ENCODE measurements at regions not wholly inside any gene's neighbourhood (a gene's known extent, or its start where the extent isn't known, plus 50 kb on each side); places are given as distances from the start of the nearest gene placed in this dataset.

GRCh38 chr4:114178392-114178791 lies 198.9 kb upstream of the ARSJ start:
- no peak overlapping the region for H4K5ac ChIP-seq (ENCODE audit: insufficient read length, low read depth, low read length)
- 88% methylated on average over 1 of the region's 1 CpG; no CpG with 5 or more reads in 1 of the 2 experiments for WGBS, 2 experiments (ENCODE audit: extremely low coverage in 1 of 2, insufficient coverage in 1 of 2, insufficient read length in 1 of 2, insufficient replicate concordance in 2 of 2, low coverage in 1 of 2, low lambda C conversion rate in 2 of 2, missing lambda C conversion rate in 1 of 2)
- no peaks in the 10 kb centered on the region; a peak in 1 of 8 replicates for H3K36me3 ChIP-seq (ENCODE audit: control insufficient read depth in 2 of 4, insufficient read depth in 4 of 4, low read length in 3 of 4)
- no peaks in the 10 kb centered on the region for H3K4me1 ChIP-seq (replicated peaks in 1 of 4; ENCODE audit: control insufficient read depth in 3 of 4, insufficient read depth in 4 of 4, low read length in 3 of 4)
- no peak overlapping the region for H2BK120ac ChIP-seq (replicated peaks; ENCODE audit: low read depth, low read length)
- no peaks in the 10 kb centered on the region for H3K23me2 ChIP-seq (ENCODE audit: low read depth, low read length)
- H3K56ac ChIP-seq (replicated peaks; ENCODE audit: insufficient read length, low read depth, low read length): no peak overlapping the region
- no peak overlapping the region for H2BK15ac ChIP-seq (ENCODE audit: low read length)
- no peak overlapping the region for H3K14ac ChIP-seq (ENCODE audit: insufficient read length)
- H4K20me1 ChIP-seq (replicated peaks in 1 of 2; ENCODE audit: control insufficient read depth in 1 of 2, insufficient read depth in 2 of 2, low read length in 2 of 2): no peaks in the 10 kb centered on the region
- H3K9ac ChIP-seq (replicated peaks in 1 of 4; ENCODE audit: extremely low read depth in 1 of 4, low read depth in 3 of 4, low read length in 3 of 4): no peak overlapping the region
- H3K9me3 ChIP-seq (ENCODE audit: insufficient read depth in 2 of 2, low read depth in 1 of 2, low read length in 1 of 2): peaks cover 7 to 13% of the 10 kb centered on the region in 2 experiments
- no peak overlapping the region for H3K4me3 ChIP-seq (ENCODE audit: extremely low read depth in 1 of 4, insufficient read depth in 2 of 4, low read depth in 3 of 4, low read length in 4 of 4)
- FAIRE-seq (no peak), DNase-seq (ENCODE audit: low read depth in 1 of 2, low spot score in 2 of 2) (no peak)
- H3K4me2 ChIP-seq (ENCODE audit: insufficient read depth in 1 of 2, low read depth in 2 of 2, low read length in 2 of 2): no peak overlapping the region
- H2BK12ac ChIP-seq (ENCODE audit: low read depth, low read length): no peak overlapping the region
- no peak overlapping the region for H2AK5ac ChIP-seq (ENCODE audit: low read depth, low read length)
- H3K18ac ChIP-seq (ENCODE audit: extremely low read depth, low read length): no peak overlapping the region
- H3K27me3 ChIP-seq (replicated peaks in 1 of 4; ENCODE audit: control insufficient read depth in 3 of 4, extremely low read depth in 1 of 4, insufficient read depth in 3 of 4, low read length in 3 of 4): no peaks in the 10 kb centered on the region
- ChIA-PET CTCF (ENCODE audit: partially characterized antibody) (interaction anchor here (1.0 kb wide), 1 partner anchor 31 kb away, joined by 4 read pairs; no protein-coding TSS in a partner anchor), POLR2A (ENCODE audit: partially characterized antibody) (no interaction called here)
- H4K91ac ChIP-seq (replicated peaks; ENCODE audit: insufficient read length, low read length): no peak overlapping the region
- no peaks in the 10 kb centered on the region for H3K79me1 ChIP-seq (ENCODE audit: low read depth, low read length)
- H2AFZ ChIP-seq (ENCODE audit: low read length): no peak overlapping the region
- no peak overlapping the region for H2BK5ac ChIP-seq (ENCODE audit: low read depth, low read length)
- no peak overlapping the region for H2BK20ac ChIP-seq (ENCODE audit: low read length)
- no peaks in the 10 kb centered on the region for H3K79me2 ChIP-seq (ENCODE audit: control insufficient read depth in 1 of 2, insufficient read depth in 2 of 2, low read length in 2 of 2)
- no peak overlapping the region for H3K23ac ChIP-seq (ENCODE audit: insufficient read length)
- no peak overlapping the region for H4K8ac ChIP-seq (ENCODE audit: extremely low read depth, insufficient read depth, low read length)
- H3K4ac ChIP-seq (replicated peaks; ENCODE audit: insufficient read length, low read depth, low read length): no peak overlapping the region
- no peak overlapping the region for H3K27ac ChIP-seq (ENCODE audit: low read depth, low read length)
- TF ChIP-seq CHD1 (IDR thresholded peaks at IDR 0.05; ENCODE audit: low read depth, low read length): no peak
- no peak for TF ChIP-seq CREB1 (IDR thresholded peaks at IDR 0.05)
- no peak for TF ChIP-seq TAF7 (optimal IDR thresholded peaks at IDR 0.05; ENCODE audit: borderline replicate concordance, low read depth, low read length)

Data from H1 (cell line).